ENCODE measurements at regions not wholly inside any gene's neighbourhood (a gene's known extent, or its start where the extent isn't known, plus 50 kb on each side); places are given as distances from the start of the nearest gene placed in this dataset.

DNA sequence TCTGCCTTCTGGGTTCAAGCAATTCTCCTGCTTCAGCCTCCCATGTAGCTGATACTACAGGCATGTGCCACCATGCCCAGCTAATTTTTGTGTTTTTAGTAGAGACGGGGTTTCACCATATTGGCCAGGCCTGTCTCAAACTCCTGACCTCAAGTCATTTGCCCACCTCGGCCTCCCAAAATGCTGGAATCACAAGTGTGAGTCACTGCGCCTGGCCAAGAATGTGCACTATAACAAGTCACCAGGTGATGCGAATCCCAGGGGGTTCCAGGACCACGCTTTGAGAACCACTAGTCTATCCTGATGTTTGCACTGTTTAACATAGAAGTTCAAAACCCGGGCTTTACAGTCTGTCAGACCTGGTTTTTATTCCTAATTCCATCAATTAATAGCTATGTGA, 144.8 kb downstream of the SUCLG1 start:
- TF ChIP-seq, protein P1, sequence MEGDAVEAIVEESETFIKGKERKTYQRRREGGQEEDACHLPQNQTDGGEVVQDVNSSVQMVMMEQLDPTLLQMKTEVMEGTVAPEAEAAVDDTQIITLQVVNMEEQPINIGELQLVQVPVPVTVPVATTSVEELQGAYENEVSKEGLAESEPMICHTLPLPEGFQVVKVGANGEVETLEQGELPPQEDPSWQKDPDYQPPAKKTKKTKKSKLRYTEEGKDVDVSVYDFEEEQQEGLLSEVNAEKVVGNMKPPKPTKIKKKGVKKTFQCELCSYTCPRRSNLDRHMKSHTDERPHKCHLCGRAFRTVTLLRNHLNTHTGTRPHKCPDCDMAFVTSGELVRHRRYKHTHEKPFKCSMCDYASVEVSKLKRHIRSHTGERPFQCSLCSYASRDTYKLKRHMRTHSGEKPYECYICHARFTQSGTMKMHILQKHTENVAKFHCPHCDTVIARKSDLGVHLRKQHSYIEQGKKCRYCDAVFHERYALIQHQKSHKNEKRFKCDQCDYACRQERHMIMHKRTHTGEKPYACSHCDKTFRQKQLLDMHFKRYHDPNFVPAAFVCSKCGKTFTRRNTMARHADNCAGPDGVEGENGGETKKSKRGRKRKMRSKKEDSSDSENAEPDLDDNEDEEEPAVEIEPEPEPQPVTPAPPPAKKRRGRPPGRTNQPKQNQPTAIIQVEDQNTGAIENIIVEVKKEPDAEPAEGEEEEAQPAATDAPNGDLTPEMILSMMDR (IDR thresholded peaks at IDR 0.05; ENCODE audit: insufficient read depth, low read length, poor library complexity, severe bottlenecking), result no peak
- TF ChIP-seq EZH2phosphoT487 (conservative IDR thresholded peaks at IDR 0.05; ENCODE audit: low read length), result no peak
- Histone ChIP-seq H3K79me2 (ENCODE audit: insufficient read depth, low read length) (no peaks in the 10 kb centered on the region), H3K4me3 (ENCODE audit: insufficient read depth, low read length, poor library complexity, severe bottlenecking) (no peak overlapping the region), H3K36me3 (ENCODE audit: low read length) (no peaks in the 10 kb centered on the region), H4K20me1 (ENCODE audit: low read depth, low read length) (no peaks in the 10 kb centered on the region), H3K27me3 (ENCODE audit: low read length) (no peaks in the 10 kb centered on the region), H2AFZ (ENCODE audit: low read depth, low read length, severe bottlenecking) (no peak overlapping the region), H3K9me2 (replicated peaks; ENCODE audit: insufficient read depth, low read length) (no peaks in the 10 kb centered on the region), H3K4me2 (ENCODE audit: low read depth, low read length, poor library complexity, severe bottlenecking) (no peak overlapping the region), H3K27ac (ENCODE audit: low read depth, low read length) (no peak overlapping the region), H3K9ac (ENCODE audit: low read length) (no peak overlapping the region), H3F3A (ENCODE audit: insufficient read depth) (no peaks in the 10 kb centered on the region), H3K9me3 (ENCODE audit: insufficient read depth, low read length) (no peaks in the 10 kb centered on the region)

DNA sequence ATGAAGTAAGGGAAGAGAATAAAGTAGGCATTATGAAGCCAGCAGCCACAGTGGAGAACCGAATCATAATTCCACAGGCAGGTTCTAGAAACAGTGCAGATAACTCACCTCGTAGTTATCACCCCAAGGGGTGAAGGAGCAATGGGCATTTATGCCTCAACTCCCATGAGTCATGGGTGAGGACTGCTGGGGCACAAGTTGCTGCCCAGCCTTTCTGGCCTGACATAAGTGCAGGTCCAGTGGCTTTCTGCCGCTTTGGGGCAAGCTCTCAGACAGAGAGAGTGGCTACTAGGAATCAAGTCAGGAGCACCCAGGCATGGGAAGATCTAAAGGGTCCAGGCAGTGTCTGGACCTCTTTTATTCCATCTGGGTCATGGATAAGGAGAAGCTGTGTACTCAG, 149.8 kb downstream of the SUCLG1 start:
- Histone ChIP-seq H3K9me3 (ENCODE audit: insufficient read depth, low read length) (no peaks in the 10 kb centered on the region), H3K4me3 (ENCODE audit: insufficient read depth, low read length, poor library complexity, severe bottlenecking) (no peak overlapping the region), H3K27ac (ENCODE audit: low read depth, low read length) (no peak overlapping the region), H3F3A (ENCODE audit: insufficient read depth) (no peaks in the 10 kb centered on the region), H2AFZ (ENCODE audit: low read depth, low read length, severe bottlenecking) (no peak overlapping the region), H3K79me2 (ENCODE audit: insufficient read depth, low read length) (no peaks in the 10 kb centered on the region), H3K4me2 (ENCODE audit: low read depth, low read length, poor library complexity, severe bottlenecking) (no peak overlapping the region), H3K36me3 (ENCODE audit: low read length) (no peaks in the 10 kb centered on the region), H3K27me3 (ENCODE audit: low read length) (no peaks in the 10 kb centered on the region), H3K9ac (ENCODE audit: low read length) (no peak overlapping the region), H3K9me2 (replicated peaks; ENCODE audit: insufficient read depth, low read length) (no peaks in the 10 kb centered on the region), H4K20me1 (ENCODE audit: low read depth, low read length) (no peaks in the 10 kb centered on the region)
- TF ChIP-seq EZH2phosphoT487 (conservative IDR thresholded peaks at IDR 0.05; ENCODE audit: low read length), result no peak
- TF ChIP-seq, protein P1 (IDR thresholded peaks at IDR 0.05; ENCODE audit: insufficient read depth, low read length, poor library complexity, severe bottlenecking), result no peak

DNA sequence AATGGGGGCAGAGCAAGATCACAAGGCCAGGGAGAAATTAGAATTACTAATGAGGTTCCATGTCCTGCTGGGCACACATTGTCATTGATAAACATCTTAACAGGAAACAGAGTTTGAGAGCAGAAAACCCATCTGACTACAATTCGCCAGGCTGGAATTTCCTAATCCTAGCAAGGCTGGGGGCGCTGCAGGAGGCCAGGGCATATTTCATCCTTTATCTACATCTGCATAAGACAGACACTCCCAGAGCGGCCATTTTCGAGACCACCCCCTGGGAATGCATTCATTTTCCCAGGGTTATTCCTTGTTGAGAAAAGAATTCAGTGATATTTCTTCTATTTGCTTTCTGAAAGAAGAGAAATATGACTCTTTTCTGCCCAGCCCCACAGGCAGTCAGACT, 152.7 kb downstream of the SUCLG1 start:
- Histone ChIP-seq H3K9me2 (replicated peaks; ENCODE audit: insufficient read depth, low read length) (no peaks in the 10 kb centered on the region), H3F3A (ENCODE audit: insufficient read depth) (no peaks in the 10 kb centered on the region), H3K27me3 (ENCODE audit: low read length) (no peaks in the 10 kb centered on the region), H3K9me3 (ENCODE audit: insufficient read depth, low read length) (no peaks in the 10 kb centered on the region), H3K9ac (ENCODE audit: low read length) (no peak overlapping the region), H3K4me2 (ENCODE audit: low read depth, low read length, poor library complexity, severe bottlenecking) (no peak overlapping the region), H3K27ac (ENCODE audit: low read depth, low read length) (no peak overlapping the region), H3K4me3 (ENCODE audit: insufficient read depth, low read length, poor library complexity, severe bottlenecking) (no peak overlapping the region), H4K20me1 (ENCODE audit: low read depth, low read length) (no peaks in the 10 kb centered on the region), H3K36me3 (ENCODE audit: low read length) (no peaks in the 10 kb centered on the region), H3K79me2 (ENCODE audit: insufficient read depth, low read length) (no peaks in the 10 kb centered on the region), H2AFZ (ENCODE audit: low read depth, low read length, severe bottlenecking) (no peak overlapping the region)
- no peak for TF ChIP-seq EZH2phosphoT487 (conservative IDR thresholded peaks at IDR 0.05; ENCODE audit: low read length)
- TF ChIP-seq, protein P1 (IDR thresholded peaks at IDR 0.05; ENCODE audit: insufficient read depth, low read length, poor library complexity, severe bottlenecking), result no peak

All from SU-DHL-6 (cell line).